ENCODE measurements at regions not wholly inside any gene's neighbourhood (a gene's known extent, or its start where the extent isn't known, plus 50 kb on each side); places are given as distances from the start of the nearest gene placed in this dataset.

DNA sequence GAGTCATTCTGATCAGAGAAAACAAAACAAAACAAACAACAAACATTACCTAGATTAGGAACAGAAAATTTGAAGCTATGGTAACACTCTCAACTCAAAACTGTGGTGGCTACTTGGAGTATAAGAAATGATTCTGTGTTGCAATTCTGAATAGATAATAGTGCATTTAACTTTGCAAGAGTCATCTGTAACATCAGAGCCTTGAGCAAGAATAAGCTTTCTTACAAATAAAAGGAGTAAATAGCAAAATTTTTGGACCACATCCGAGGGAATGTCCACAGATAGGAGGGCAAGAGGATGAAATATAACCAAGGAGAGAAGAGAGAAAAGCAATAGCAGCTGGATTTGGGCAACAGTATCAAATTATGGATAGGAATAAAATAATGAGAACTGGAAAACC, 1090.6 kb downstream of the SLC6A15 start:
- Histone ChIP-seq H3K4me3 (ENCODE audit: low read depth, low read length) (no peak overlapping the region), H3K27me3 (replicated peaks) (no peaks in the 10 kb centered on the region), H3K36me3 (replicated peaks) (no peaks in the 10 kb centered on the region), H3K27ac (no peak overlapping the region)
- no peak for DNase-seq
- TF ChIP-seq, protein P1, sequence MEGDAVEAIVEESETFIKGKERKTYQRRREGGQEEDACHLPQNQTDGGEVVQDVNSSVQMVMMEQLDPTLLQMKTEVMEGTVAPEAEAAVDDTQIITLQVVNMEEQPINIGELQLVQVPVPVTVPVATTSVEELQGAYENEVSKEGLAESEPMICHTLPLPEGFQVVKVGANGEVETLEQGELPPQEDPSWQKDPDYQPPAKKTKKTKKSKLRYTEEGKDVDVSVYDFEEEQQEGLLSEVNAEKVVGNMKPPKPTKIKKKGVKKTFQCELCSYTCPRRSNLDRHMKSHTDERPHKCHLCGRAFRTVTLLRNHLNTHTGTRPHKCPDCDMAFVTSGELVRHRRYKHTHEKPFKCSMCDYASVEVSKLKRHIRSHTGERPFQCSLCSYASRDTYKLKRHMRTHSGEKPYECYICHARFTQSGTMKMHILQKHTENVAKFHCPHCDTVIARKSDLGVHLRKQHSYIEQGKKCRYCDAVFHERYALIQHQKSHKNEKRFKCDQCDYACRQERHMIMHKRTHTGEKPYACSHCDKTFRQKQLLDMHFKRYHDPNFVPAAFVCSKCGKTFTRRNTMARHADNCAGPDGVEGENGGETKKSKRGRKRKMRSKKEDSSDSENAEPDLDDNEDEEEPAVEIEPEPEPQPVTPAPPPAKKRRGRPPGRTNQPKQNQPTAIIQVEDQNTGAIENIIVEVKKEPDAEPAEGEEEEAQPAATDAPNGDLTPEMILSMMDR (IDR thresholded peaks at IDR 0.05; ENCODE audit: low read depth, low read length, missing control alignments) = no peak
- in situ Hi-C loops (cut with HindIII; ENCODE audit: low pct_ligation_motif_present, low sequenced_read_pairs) = no loop called here

DNA sequence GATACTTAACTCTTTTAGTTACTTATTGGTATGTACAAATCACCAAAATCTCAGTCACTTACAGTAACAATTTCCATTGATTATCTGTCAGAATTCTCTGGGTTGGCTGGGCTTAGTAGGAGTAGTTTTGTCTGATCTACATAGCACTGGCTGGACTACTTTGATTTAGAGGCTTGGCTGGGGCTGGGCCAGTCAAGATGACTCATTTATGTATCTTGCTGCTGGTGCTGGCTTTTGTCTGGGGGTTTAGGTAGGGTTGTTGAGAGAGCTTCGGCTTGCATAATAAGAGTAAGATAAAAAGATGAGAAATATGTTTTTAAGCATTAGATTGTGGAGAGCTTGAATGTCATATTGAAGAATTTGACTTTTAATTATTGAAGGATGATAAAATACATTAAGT, 1093.7 kb downstream of the SLC6A15 start:
- in situ Hi-C loops (cut with HindIII; ENCODE audit: low pct_ligation_motif_present, low sequenced_read_pairs) = no loop called here
- Histone ChIP-seq H3K36me3 (replicated peaks) (no peaks in the 10 kb centered on the region), H3K4me3 (ENCODE audit: low read depth, low read length) (no peak overlapping the region), H3K27ac (no peak overlapping the region), H3K27me3 (replicated peaks) (no peaks in the 10 kb centered on the region)
- TF ChIP-seq, protein P1 (IDR thresholded peaks at IDR 0.05; ENCODE audit: low read depth, low read length, missing control alignments) = no peak
- DNase-seq = peak; percentile 70

DNA sequence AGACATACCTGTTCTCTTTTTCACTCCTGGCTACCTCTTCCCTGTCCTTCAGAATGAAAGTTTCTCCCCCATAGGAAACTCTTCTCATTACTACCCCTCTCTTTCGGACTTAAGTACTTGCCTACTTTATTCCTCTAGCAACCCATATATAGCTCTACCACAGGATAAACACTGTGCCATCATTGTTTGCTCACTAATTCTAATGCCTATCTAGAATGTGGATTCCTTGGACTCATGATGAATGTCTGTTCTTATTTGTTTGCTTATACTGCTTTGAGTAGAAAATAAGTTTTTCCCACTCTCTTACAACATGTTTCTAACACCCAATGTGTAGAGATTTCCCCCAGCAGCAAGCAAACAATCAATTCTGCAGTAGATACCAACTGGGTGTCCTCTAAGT, 1094.9 kb downstream of the SLC6A15 start:
- DNase-seq = no peak
- TF ChIP-seq, protein P1 (IDR thresholded peaks at IDR 0.05; ENCODE audit: low read depth, low read length, missing control alignments) = no peak
- in situ Hi-C loops (cut with HindIII; ENCODE audit: low pct_ligation_motif_present, low sequenced_read_pairs) = no loop called here

DNA sequence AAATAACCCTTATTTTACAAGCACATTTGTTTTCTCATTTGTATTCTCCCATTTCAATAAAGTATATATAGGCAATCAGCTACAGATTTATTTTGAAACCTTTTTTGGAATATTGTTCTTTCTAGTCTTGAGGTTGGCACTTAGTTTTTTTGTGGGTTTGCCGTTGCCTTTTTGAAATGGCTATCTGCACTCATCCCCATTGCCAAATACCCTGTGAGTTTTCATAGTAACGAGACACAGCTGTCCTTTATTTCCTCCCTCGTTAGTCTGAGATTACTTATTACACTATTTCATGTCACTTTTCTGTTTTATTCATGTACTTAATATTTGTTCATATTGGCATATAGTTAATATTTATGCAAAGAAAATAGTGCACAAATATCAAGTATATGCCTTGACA, 1104.0 kb downstream of the SLC6A15 start:
- H3K27me3 ChIP-seq (replicated peaks) = no peaks in the 10 kb centered on the region

More for the DNA sequence above, 1094.9 kb downstream of the SLC6A15 start:
- H3K4me3 ChIP-seq (ENCODE audit: low read depth, low read length) = no peak overlapping the region
- no peaks in the 10 kb centered on the region for H3K36me3 ChIP-seq (replicated peaks)
- H3K27me3 ChIP-seq (replicated peaks) = no peaks in the 10 kb centered on the region
- no peak overlapping the region for H3K27ac ChIP-seq

DNA sequence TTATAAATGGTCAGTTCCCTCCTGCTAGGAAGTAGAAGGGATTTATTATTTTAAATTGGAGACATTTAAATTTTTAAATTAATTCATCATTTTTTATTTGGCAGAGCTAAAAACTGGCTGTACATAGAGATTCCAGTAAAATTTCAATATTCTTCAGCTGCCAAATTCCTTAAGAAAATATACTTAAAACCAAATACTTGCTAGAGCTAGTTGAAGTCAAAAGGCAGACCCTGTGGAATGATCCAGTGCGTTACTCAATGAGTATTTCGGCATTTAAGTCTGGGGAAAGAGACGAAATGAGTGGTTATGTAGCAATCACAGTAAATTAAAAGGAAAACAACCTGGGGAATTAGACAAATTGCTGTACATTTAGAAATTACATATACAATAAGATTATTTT, 1104.7 kb downstream of the SLC6A15 start:
- Histone ChIP-seq H3K4me3 (ENCODE audit: low read depth, low read length) (no peak overlapping the region), H3K27me3 (replicated peaks) (no peaks in the 10 kb centered on the region), H3K36me3 (replicated peaks) (no peaks in the 10 kb centered on the region), H3K27ac (no peak overlapping the region)
- in situ Hi-C loops (cut with HindIII; ENCODE audit: low pct_ligation_motif_present, low sequenced_read_pairs) = no loop called here
- TF ChIP-seq, protein P1 (IDR thresholded peaks at IDR 0.05; ENCODE audit: low read depth, low read length, missing control alignments) = no peak
- no peak for DNase-seq

More for the DNA sequence above, 1104.0 kb downstream of the SLC6A15 start:
- DNase-seq = no peak
- Histone ChIP-seq H3K4me3 (ENCODE audit: low read depth, low read length) (no peak overlapping the region), H3K27ac (no peak overlapping the region), H3K36me3 (replicated peaks) (no peaks in the 10 kb centered on the region)
- in situ Hi-C loops (cut with HindIII; ENCODE audit: low pct_ligation_motif_present, low sequenced_read_pairs) = no loop called here
- TF ChIP-seq, protein P1 (IDR thresholded peaks at IDR 0.05; ENCODE audit: low read depth, low read length, missing control alignments) = no peak

DNA sequence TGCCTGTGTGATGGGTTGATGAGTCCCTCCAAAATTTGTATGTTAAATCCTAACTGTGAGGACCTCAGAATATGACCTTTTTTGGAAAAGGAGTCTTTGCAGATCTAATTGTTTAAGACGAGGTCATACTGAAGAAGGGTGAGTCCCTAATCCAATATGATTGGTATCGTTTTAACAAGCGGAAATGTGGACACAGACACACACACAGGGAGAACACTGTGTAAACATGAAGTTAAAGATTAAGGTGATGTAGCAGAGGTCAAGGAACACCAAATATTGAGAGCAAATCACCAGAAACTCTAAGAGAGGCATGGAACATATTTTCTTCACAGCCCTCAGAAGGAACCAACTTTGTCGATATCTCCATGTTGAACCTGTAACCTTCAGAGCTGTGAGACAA, 1106.7 kb downstream of the SLC6A15 start:
- H3K4me3 ChIP-seq (ENCODE audit: low read depth, low read length) = no peak overlapping the region
- in situ Hi-C loops (cut with HindIII; ENCODE audit: low pct_ligation_motif_present, low sequenced_read_pairs) = no loop called here
- no peak overlapping the region for H3K27ac ChIP-seq
- H3K36me3 ChIP-seq (replicated peaks) = no peaks in the 10 kb centered on the region
- H3K27me3 ChIP-seq (replicated peaks) = no peaks in the 10 kb centered on the region
- no peak for DNase-seq
- TF ChIP-seq, protein P1 (IDR thresholded peaks at IDR 0.05; ENCODE audit: low read depth, low read length, missing control alignments) = no peak
